ENCODE measurements at regions not wholly inside any gene's neighbourhood (a gene's known extent, or its start where the extent isn't known, plus 50 kb on each side); places are given as distances from the start of the nearest gene placed in this dataset.

DNA sequence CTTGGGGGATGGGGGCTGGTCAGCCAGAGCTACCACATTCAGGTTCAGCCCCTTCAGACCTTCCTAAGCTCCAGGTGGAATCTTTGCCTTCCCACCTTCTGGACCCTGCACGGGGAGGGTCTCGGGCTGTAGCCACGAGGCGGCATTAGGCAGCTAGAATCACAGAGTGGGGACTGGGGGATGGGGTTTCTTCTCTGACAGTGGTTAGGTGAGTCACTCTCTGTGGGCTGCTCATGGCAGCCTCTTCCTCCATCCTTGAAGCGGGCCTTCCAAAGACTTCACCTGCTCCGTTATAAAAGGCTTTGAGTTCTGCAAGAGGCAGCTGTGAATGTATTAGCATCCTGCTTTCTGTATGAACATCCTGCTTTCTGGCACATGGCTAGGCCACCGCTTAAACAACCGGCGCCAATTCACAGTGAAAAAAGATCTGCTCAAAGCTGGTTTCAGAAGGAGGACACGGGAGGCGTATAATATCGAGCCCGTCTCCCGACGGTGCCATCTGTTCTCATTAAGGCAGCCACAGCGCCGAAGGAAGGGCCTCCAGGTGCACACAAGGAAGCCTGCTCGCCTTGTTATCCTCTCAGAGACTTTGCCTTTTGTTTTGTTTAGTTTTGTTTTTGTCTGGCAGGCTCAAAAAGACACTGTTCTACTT, 74.3 kb upstream of the IGFBP7 start:
- CTCF ChIA-PET, result no interaction called here
- DNase-seq (ENCODE audit: low read depth, low spot score) (no peak), ATAC-seq (no peak), FAIRE-seq (no peak)
- Histone ChIP-seq H3K9ac (ENCODE audit: control insufficient read depth, insufficient read depth, low read length) (no peak overlapping the region), H3K9me3 (replicated peaks; ENCODE audit: control insufficient read depth, insufficient read depth, low read length) (no peaks in the 10 kb centered on the region), H3K4me2 (ENCODE audit: control insufficient read depth, insufficient read depth) (no peak overlapping the region), H3K4me3 (no peak overlapping the region), H4K20me1 (ENCODE audit: control insufficient read depth, insufficient read depth) (no peaks in the 10 kb centered on the region), H3K4me1 (ENCODE audit: control insufficient read depth, insufficient read depth, low read length) (no peaks in the 10 kb centered on the region), H2AFZ (ENCODE audit: control insufficient read depth, low read depth, low read length) (no peak overlapping the region), H3K27ac (ENCODE audit: control insufficient read depth, insufficient read depth) (no peak overlapping the region), H3K79me2 (ENCODE audit: control insufficient read depth, insufficient read depth, low read length) (no peaks in the 10 kb centered on the region), H3K36me3 (ENCODE audit: control insufficient read depth in 2 of 2, insufficient read depth in 2 of 2, low read length in 1 of 2) (no peaks in the 10 kb centered on the region), H3K27me3 (replicated peaks in 1 of 2; ENCODE audit: control insufficient read depth in 2 of 2, insufficient read depth in 2 of 2, low read length in 1 of 2) (peaks cover 0 to 1% of the 10 kb centered on the region in 2 experiments; a peak in 2 of 4 replicates)
- 47% methylated on average over 18 of the region's 18 CpGs for WGBS (ENCODE audit: insufficient coverage, insufficient replicate concordance, low lambda C conversion rate, missing lambda C conversion rate)
- RAD21 ChIA-PET (ENCODE audit: unreplicated experiment), result no interaction called here
- no TSS peak for BruUV-seq (replicated peaks)
- in situ Hi-C loops (cut with MboI) (no loop called here), intact Hi-C loops (cut with micrococcal nuclease; ENCODE audit: unreplicated experiment) (no loop called here)
- SMC1A ChIA-PET (ENCODE audit: uncharacterized antibody, unreplicated experiment), result no interaction called here
- POLR2A ChIA-PET, result interaction anchor here (0.6 kb wide), 1 partner anchor 72 kb away, joined by 6 read pairs; no protein-coding TSS in a partner anchor
- TF ChIP-seq JUNB (IDR thresholded peaks at IDR 0.05), result no peak
- no peak for TF ChIP-seq IKZF1 (conservative IDR thresholded peaks at IDR 0.05)
- no peak for TF ChIP-seq ZNF274 (IDR thresholded peaks at IDR 0.05; ENCODE audit: insufficient read depth, insufficient read length)
- TF ChIP-seq CEBPB (IDR thresholded peaks at IDR 0.05; ENCODE audit: borderline replicate concordance in 1 of 2, low read depth in 2 of 2, low read length in 2 of 2), result no peak
- no peak for TF ChIP-seq NFYB (IDR thresholded peaks at IDR 0.05; ENCODE audit: insufficient read depth, low read depth, low read length)
- TF ChIP-seq, protein P1, sequence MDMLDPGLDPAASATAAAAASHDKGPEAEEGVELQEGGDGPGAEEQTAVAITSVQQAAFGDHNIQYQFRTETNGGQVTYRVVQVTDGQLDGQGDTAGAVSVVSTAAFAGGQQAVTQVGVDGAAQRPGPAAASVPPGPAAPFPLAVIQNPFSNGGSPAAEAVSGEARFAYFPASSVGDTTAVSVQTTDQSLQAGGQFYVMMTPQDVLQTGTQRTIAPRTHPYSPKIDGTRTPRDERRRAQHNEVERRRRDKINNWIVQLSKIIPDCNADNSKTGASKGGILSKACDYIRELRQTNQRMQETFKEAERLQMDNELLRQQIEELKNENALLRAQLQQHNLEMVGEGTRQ (IDR thresholded peaks at IDR 0.05; ENCODE audit: borderline replicate concordance, low read depth, low read length), result no peak
- no peak for TF ChIP-seq IKZF2 (IDR thresholded peaks at IDR 0.05)
- no peak for TF ChIP-seq GATAD2B (conservative IDR thresholded peaks at IDR 0.05; ENCODE audit: low read depth)
- TF ChIP-seq, protein P2, sequence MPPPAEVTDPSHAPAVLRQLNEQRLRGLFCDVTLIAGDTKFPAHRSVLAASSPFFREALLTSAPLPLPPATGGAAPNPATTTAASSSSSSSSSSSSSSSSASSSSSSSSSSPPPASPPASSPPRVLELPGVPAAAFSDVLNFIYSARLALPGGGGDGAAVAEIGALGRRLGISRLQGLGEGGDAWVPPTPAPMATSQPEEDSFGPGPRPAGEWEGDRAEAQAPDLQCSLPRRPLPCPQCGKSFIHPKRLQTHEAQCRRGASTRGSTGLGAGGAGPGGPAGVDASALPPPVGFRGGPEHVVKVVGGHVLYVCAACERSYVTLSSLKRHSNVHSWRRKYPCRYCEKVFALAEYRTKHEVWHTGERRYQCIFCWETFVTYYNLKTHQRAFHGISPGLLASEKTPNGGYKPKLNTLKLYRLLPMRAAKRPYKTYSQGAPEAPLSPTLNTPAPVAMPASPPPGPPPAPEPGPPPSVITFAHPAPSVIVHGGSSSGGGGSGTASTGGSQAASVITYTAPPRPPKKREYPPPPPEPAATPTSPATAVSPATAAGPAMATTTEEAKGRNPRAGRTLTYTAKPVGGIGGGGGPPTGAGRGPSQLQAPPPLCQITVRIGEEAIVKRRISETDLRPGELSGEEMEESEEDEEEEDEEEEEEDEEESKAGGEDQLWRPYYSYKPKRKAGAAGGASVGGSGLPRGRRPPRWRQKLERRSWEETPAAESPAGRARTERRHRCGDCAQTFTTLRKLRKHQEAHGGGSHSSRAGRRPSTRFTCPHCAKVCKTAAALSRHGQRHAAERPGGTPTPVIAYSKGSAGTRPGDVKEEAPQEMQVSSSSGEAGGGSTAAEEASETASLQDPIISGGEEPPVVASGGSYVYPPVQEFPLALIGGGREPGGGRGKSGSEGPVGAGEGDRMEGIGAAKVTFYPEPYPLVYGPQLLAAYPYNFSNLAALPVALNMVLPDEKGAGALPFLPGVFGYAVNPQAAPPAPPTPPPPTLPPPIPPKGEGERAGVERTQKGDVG (CRISPR knock-in tag; IDR thresholded peaks at IDR 0.05), result no peak
- no peak for TF ChIP-seq TAF1 (IDR thresholded peaks at IDR 0.05; ENCODE audit: borderline replicate concordance, low read depth, low read length)
- TF ChIP-seq SMC3 (IDR thresholded peaks at IDR 0.05; ENCODE audit: borderline replicate concordance, low read length), result no peak
- TF ChIP-seq, protein P3, sequence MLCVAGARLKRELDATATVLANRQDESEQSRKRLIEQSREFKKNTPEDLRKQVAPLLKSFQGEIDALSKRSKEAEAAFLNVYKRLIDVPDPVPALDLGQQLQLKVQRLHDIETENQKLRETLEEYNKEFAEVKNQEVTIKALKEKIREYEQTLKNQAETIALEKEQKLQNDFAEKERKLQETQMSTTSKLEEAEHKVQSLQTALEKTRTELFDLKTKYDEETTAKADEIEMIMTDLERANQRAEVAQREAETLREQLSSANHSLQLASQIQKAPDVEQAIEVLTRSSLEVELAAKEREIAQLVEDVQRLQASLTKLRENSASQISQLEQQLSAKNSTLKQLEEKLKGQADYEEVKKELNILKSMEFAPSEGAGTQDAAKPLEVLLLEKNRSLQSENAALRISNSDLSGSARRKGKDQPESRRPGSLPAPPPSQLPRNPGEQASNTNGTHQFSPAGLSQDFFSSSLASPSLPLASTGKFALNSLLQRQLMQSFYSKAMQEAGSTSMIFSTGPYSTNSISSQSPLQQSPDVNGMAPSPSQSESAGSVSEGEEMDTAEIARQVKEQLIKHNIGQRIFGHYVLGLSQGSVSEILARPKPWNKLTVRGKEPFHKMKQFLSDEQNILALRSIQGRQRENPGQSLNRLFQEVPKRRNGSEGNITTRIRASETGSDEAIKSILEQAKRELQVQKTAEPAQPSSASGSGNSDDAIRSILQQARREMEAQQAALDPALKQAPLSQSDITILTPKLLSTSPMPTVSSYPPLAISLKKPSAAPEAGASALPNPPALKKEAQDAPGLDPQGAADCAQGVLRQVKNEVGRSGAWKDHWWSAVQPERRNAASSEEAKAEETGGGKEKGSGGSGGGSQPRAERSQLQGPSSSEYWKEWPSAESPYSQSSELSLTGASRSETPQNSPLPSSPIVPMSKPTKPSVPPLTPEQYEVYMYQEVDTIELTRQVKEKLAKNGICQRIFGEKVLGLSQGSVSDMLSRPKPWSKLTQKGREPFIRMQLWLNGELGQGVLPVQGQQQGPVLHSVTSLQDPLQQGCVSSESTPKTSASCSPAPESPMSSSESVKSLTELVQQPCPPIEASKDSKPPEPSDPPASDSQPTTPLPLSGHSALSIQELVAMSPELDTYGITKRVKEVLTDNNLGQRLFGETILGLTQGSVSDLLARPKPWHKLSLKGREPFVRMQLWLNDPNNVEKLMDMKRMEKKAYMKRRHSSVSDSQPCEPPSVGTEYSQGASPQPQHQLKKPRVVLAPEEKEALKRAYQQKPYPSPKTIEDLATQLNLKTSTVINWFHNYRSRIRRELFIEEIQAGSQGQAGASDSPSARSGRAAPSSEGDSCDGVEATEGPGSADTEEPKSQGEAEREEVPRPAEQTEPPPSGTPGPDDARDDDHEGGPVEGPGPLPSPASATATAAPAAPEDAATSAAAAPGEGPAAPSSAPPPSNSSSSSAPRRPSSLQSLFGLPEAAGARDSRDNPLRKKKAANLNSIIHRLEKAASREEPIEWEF (IDR thresholded peaks at IDR 0.05; ENCODE audit: insufficient replicate concordance, low read depth, low read length), result no peak
- TF ChIP-seq FOXK2 (IDR thresholded peaks at IDR 0.05), result no peak

Measured in GM12878 (cell line).